Left kidney (tissue), 1 donor: ENCODE measurements at regions not wholly inside any gene's neighbourhood (a gene's known extent, or its start where the extent isn't known, plus 50 kb on each side); places are given as distances from the start of the nearest gene placed in this dataset.

Experiments used
- DNase-seq: peaks from one replicate; pipeline ENCODE4 v3.0.0-alpha.2; 2013

GRCh38 chr4:16365036-16365569 is 138.8 kb upstream of the TAPT1 start:
- DNase-seq: no peak

GRCh38 chr4:16360694-16361262 is 134.5 kb upstream of the TAPT1 start:
- DNase-seq: no peak

GRCh38 chr4:16353165-16353564 is 126.9 kb upstream of the TAPT1 start:
- no peak for DNase-seq

- DNase-seq: no peak
Measured at GRCh38 chr4:16351161-16351560, 124.9 kb upstream of the TAPT1 start.

GRCh38 chr4:16344853-16345252 is 118.6 kb upstream of the TAPT1 start:
- DNase-seq: no peak

- DNase-seq: no peak
Measured at GRCh38 chr4:16337936-16338335, 111.7 kb upstream of the TAPT1 start.

GRCh38 chr4:16334601-16335000 is 108.3 kb upstream of the TAPT1 start:
- DNase-seq: peak; percentile 52

GRCh38 chr4:16329797-16330134 is 103.5 kb upstream of the TAPT1 start:
- no peak for DNase-seq

GRCh38 chr4:16329125-16329796 is 103.0 kb upstream of the TAPT1 start:
- no peak for DNase-seq

- DNase-seq: no peak
Measured at GRCh38 chr4:16322183-16322582, 95.9 kb upstream of the TAPT1 start.

- no peak for DNase-seq
Measured at GRCh38 chr4:16315456-16315855, 89.2 kb upstream of the TAPT1 start.

GRCh38 chr4:16310606-16311005 is 84.3 kb upstream of the TAPT1 start:
- DNase-seq: no peak

- DNase-seq: no peak
Measured at GRCh38 chr4:16302648-16303047, 76.4 kb upstream of the TAPT1 start.

- DNase-seq: no peak
Measured at GRCh38 chr4:16297003-16297402, 70.7 kb upstream of the TAPT1 start.

- DNase-seq: no peak
Measured at GRCh38 chr4:16294455-16294854, 68.2 kb upstream of the TAPT1 start.

GRCh38 chr4:16293210-16293838 is 67.1 kb upstream of the TAPT1 start:
- DNase-seq: no peak

- DNase-seq: no peak
Measured at GRCh38 chr4:16292585-16292984, 66.3 kb upstream of the TAPT1 start.

- DNase-seq: no peak
Measured at GRCh38 chr4:16290681-16291420, 64.6 kb upstream of the TAPT1 start.

- peak; percentile 69 for DNase-seq
Measured at GRCh38 chr4:16289897-16290554, 63.8 kb upstream of the TAPT1 start.

- DNase-seq: no peak
Measured at GRCh38 chr4:16284050-16284449, 57.8 kb upstream of the TAPT1 start.

GRCh38 chr4:16278178-16278577 is 51.9 kb upstream of the TAPT1 start:
- no peak for DNase-seq
